GM19372 (cell line): ENCODE measurements at regions not wholly inside any gene's neighbourhood (a gene's known extent, or its start where the extent isn't known, plus 50 kb on each side); places are given as distances from the start of the nearest gene placed in this dataset.

ENCODE experiments used
- ATAC-seq: cut with Tn5 transposase; IDR thresholded peaks from one replicate; pipeline ENCODE4 v1.9.1; 2021; ENCODE audit warnings: mild to moderate bottlenecking, low read depth, moderate library complexity; ENCODE audit not compliant: unreplicated experiment

DNA sequence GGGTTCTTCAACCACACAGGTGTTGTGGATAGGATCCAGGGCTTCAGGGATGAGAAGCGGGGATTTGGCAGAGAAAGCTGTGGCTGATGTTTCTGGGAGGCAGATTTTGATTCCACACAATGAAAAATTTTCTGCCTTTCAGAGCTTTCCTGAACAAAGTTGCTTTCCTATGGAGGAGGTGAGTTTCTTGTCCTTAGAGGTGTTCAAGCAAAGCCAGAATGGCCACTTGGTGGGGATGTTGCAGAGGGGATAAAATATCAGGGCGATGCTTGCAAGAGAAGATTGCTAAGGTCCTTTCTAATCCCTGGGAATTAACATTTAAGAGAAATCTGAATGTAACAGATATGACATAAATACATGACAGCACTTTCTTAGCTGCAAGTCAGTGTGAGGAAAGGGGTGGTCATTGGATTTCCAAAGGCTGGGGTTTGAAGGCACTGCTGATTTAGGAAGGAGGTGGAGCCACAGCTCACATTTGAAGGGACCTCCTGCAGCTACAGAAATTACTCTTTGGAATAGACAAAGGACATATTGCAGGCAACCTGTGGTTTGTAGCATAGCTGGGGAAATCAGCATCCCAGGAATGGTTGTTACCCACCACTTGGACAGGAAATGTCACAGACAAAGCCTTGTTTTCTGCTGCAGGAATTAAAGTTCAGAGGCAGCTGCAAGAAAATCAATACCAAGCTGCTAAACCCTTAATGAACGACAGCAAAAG is 271.1 kb upstream of the CHD6 start:
- no peak for ATAC-seq

DNA sequence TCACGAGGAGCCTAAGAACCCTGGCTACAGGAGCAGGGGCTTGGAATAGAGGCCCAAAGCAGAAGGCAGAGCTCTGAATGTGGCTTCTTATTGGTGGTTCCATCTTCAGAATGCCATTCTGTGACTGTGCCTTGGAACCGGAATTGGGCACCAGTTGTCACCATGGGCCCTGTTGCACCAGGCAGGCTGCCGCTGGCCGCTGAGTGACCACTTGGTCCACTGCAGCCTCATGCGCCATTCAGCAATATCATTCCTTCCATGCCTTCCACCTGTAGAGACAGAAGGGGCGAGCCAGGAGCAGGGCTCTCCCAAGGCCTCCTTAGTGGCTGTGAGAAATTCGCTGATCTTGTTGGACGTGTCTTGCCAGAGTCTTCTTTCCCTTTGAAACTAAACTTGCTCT is 270.3 kb upstream of the CHD6 start:
- ATAC-seq: no peak

DNA sequence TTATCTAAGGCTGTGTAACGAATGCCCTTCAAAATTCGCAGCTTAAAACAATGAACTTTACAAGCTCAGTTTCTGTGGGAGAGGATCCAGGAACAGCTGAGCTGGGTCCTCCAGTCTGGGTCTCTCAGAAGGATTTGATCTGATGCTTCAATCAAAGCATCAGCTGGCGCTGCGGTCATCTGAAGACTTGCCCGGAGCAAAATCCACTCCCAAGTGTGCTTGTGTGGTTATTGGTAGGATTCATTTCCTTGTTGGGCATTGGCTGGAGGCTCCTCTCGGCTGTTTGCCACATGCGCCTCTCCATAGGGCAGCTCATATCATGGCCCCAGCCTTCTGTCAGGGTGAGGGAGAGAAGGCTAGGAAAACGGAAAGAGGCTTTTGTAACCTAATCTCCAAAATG is 269.3 kb upstream of the CHD6 start:
- no peak for ATAC-seq

DNA sequence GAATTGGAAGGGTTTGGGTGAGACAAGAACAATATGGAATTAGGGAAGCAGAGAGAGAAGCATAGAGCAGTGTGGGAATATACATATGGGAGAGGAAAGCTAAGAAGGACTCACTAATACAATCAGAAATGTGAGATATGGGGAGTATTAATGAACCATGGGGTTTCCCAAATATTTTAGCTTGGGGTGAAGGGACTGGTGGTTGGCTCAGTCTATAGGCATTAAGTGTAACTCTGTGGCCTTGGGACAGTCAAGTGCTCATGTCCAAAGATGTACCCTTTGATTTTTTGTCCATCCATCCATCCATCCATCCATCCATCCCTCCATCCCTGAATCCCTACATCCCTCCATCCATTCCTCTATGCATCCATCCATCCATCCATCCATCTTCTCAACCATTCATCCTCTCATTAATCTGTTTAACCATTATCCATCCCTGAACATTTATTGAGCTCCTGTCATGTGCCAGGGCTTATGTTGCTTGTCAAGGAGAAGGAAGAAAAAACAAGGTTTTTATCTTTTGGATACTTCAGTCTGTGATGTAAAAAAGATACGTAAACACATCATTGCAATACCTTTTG is 263.4 kb upstream of the CHD6 start:
- ATAC-seq: no peak

DNA sequence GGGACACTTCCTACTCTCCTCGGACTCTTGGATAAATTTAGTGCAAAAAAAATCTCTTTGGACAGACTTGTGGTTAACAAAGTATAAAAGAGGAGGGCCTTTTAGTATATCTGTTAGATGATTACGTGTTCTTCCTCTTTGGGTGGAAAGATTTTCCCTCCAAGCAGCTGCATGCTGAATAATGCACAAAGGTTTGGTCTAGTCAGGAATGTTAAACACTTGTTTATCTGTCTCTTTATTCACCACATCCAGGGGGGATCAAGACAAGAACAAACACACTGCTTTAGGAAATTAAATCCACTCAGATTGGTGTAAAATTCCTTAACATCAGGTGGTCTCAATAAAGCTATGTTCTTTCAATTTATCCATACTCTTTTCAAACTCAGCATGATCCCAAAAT is 260.9 kb upstream of the CHD6 start:
- no peak for ATAC-seq

DNA sequence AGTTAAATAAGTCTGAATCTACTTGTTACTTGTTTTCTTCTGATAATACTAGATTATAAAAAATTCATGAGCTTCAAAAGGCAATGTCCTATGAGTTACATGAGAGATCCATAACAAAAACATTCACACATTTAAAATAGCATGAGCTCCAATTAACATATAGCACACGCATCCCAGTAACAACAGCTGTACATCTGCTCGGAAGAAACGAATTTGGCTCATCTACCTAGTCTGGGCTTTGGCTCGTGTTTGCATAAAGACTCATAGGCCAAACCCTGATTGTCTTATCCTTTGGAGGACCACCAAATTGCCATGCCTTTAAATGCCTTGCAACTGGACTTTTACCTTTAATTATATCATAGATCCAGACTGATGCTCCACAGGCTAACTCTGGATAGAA is 259.7 kb upstream of the CHD6 start:
- no peak for ATAC-seq

DNA sequence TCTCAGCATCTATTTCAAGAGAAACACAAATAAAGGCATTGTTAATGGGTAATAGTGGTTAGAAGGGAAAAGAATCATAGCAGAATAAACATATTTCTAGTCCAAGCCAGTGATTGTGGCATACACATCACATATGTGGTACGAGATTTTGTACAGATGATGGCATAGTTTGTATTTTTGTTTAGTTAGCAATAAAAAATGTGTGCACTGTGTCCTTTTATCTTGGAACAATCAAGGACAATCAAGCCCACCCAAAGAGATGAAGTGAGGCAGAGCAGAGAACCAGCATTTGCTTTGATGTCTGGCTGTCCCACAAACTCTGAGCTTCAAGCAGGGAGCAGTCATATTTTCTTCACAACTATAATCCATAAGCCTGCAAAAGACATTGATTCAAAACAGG is 256.5 kb upstream of the CHD6 start:
- ATAC-seq: no peak

DNA sequence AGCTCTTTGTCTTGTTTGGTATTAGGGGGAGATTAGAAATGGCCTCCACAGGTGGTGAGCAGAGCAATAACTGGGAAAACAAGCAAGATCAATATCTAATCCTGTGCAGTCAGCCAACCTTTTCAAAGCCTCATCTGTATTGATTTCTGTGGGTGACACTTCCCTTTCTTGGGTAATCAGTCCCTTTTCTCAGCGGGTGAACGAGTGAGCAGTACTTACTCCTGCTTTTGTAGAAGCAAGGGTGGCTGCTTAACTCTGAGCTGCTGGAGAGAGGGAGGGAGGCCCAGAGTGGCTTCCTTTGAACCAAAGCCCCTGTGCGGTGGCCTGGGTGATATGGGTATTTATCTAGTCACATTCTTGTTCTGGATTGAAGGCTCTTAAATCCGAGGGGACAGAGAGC is 254.8 kb upstream of the CHD6 start:
- no peak for ATAC-seq

DNA sequence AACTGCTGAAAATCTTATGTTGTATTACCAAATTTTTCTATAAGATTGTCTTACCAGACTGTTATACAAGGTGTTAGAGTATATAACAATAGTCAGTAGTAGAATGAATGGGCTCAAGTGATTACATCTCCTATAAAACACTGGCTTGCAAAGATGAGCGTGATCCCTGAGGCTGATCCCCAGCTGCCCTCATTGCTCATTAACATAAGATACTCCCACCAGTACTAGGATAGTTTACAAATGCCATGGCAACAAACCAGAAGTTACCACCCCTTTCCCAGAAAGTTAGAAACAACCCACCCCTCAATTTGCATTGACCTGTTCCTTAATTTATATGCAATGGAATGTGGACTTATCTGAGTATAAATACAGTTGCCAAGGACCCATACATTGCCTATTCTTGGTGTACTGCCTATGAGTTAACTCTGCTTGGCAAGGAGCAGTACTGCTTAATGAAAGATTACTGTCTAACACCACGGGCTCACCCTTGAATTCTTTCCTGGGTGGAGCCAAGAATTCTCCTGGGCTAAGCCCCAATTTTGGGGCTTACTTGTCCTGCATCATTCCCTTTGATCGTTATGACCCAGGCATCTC is 252.8 kb upstream of the CHD6 start:
- no peak for ATAC-seq

DNA sequence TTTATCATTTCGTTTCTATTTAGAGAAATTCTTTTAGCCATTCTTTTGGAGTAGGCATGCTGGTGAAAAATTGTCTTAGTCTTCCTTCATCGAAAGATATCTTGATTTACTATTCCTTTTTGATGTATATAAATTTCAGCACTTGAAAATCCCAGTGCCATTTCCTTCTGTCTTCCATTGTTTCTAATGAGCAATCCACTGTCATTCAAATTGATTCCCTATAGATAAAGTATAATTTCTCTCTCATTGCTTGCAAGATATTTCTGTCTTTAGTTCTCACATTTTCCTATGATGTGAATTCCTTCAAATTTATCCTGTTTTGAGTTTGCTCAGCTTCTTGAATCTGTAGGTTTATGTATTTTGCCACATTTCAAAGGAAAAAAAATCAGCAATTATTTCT is 251.1 kb upstream of the CHD6 start:
- ATAC-seq: no peak

DNA sequence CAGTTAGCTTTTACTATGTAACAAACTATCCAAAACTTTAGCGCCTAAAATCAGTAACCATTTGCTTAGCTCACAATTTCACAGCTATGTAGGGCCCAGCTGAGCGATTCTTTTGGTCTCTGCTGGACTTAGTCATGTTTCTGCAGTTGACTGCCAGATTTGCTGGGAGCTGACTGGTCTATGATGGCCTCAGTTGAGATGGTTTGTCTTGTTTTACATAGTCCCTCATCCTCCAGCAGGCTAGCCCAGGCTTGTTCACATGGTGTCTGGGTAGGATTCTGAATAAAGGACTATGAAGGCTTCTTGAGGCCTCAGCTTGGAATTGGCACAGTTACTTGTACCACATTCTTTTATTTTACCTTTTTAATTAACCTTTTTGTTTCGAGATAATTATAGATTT is 247.8 kb upstream of the CHD6 start:
- no peak for ATAC-seq

DNA sequence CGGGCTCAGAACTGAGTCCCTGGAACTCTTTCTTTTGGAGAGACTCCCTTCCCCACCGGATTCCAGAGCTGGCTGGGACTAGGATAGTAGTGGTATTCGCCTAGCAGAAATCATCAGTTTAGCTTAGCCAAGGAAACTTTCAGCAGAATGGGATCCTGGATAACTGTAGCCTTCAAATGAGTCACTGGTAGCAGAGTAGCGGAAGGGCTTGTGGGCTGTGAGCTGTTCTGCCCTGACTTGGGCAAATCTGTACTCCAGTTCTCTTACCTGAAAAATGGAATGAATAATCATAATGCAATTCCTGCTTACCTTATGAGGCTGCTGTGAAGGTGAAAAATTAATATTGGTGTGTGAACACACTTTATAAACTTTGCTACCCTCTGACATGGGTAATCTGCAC is 244.3 kb upstream of the CHD6 start:
- ATAC-seq: no peak

DNA sequence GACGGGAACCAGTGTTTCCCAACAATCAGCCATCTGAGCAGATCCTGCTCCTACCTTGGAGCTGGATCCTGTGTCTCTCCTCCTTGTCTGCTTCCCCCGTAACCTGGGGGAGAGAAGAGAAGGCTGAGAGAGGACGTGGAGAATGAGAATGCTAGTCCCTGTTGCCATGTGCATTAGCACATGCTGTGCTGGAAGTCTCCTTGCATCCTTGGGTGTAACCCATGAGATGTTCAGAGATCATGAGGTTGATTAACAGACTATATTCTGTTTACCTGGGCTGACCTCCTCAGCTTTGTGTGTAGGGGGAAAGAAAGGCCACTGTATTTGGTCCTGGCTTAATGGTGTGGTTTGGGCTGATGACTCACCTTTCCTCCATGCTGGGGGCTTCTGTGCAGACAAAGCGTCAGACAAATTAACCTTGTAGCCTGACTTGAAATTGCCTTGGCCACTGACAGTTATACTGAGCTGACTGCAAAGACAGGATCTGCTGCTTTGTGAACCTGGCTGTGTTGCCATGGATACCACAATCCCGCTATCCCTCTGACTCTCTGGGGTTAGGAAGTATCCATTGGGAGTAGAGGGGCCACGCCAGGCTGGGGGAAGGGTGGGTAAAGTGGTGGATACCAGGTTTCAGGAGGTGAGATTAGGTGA is 243.7 kb upstream of the CHD6 start:
- ATAC-seq: no peak

DNA sequence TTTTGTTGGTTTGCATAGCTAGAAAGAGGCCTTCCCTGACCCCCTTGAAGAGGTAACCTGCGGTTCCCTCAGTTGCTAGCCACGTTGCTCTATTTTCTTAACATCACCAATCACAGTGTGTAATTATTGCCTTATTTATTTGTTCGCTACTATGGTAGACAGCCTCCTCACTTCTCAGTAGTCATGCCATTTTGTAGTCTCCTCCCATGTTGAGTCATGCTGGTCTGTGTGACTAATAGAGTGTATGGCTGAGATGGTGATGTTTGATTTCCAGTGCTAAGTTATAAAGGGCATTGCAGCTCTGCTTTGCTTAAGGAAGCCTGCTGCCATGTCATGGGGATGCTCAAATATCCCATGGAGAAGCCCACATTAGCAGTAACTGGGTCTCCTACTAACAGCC is 236.6 kb upstream of the CHD6 start:
- ATAC-seq: no peak

DNA sequence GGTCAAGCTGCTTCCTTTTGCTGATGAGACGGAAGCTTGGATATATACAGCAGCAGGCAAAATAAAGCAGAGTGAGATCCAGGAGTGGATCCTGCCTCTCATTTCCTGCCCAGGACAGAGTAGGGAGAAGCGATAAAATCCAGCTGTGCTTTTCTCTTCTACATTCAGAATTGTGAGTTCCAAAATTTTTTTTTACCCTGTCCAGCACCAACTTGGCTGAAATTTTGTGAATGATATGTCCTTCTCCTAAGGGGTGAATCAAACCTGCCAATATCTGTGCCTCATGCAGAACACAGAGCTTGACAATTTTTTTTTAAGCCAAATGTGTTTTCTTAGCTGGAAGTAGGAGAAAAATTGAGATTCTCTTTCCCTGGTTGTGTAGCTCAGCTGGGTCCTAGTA is 235.6 kb upstream of the CHD6 start:
- no peak for ATAC-seq

DNA sequence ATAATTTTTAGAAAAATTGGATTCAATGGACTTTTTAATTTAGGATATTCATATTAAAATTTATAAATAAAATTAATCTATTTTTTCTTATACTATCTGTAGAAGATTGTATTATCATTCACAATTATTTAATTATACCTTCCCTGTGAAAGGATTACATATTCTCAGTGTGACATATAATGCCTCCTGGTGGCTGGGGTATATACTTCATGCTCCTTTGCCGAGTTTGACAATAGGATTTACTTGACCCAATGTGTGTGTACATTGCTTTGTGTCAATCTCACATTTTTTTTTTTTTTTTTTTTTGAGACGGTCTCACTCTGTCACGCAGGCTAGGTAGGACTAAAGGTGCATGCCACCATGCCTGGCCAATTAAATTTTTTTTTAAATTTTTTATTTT is 230.0 kb upstream of the CHD6 start:
- ATAC-seq: no peak

DNA sequence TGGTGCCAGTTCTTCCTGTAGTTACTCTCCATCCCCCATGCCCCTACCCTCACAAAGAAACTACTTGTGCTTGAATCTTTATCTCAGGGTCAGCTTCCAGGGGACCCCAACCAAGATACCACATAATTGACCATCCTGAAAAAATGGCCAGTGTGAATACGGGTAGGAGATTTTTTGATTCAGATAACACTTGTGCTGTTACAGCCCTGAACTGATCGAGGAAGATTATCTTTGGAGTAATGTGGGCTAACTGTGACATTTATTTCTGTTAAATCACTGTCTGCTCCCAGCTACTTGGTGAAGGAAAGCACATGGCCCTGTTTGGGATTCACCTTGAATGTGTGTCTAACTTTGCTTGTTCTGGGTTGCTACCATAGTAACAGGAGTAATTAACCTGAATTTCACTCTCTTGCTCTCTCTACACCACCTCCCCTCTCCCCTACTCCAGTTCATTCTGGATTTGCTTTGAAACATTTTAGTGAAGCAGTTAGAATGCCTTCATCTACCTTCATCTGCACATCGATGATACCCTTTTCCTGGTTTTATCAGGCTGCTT is 219.6 kb upstream of the CHD6 start:
- ATAC-seq: no peak

DNA sequence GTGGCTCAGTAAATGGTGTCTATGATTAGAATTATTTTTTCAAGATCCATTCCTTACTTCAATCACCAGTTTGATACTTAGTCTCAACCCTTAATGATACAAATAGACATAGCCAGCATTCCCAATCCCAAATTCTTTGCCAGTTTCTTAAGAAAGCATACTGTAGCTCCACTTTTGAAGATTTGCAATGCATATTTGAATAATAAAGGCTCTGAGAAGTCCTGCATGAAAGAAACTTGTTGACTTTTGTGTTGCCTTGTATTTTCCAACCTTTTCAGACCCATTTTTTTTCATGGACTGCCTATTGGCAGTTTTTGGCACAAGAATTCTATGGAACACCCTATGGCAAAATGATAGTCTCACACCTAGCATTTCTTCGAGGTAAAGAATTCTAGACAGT is 215.6 kb upstream of the CHD6 start:
- no peak for ATAC-seq

DNA sequence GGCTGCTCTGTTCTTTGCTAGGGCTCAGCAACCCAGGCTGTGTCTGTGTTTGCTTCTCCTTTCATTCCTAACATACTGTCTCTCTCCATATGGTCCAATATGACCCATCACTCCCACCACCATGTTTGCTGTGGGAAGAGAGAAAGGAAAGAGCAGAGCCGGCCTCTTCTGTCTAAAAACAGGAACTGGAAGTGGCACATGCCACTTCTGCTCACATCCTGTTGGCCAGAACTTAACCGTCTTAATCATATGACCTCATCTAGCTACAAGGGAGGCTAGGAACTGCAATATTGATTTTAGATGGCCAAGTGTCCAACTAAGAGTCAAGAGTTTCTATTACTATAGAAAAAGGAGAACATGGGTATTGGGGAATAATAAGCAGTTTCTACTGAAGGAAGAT is 212.5 kb upstream of the CHD6 start:
- no peak for ATAC-seq

DNA sequence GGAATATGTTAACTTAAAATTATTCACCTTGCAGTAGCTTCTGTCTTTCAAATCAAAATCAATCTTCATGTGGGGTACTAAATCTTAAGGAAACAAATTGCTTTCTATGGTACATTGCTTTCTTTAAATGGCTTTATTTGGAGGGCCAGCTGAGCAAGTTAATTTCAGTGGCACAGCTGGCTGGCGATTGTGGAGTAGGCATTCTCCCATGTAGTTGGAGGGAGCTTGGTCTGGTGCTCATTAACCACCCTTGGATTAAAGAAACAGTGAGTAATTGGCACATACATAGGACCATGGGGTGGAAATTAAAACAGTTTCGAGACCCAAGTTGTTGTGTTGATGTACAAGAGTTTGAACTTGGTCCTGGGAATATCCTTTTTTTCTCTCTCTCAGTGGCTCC is 201.3 kb upstream of the CHD6 start:
- ATAC-seq: no peak

DNA sequence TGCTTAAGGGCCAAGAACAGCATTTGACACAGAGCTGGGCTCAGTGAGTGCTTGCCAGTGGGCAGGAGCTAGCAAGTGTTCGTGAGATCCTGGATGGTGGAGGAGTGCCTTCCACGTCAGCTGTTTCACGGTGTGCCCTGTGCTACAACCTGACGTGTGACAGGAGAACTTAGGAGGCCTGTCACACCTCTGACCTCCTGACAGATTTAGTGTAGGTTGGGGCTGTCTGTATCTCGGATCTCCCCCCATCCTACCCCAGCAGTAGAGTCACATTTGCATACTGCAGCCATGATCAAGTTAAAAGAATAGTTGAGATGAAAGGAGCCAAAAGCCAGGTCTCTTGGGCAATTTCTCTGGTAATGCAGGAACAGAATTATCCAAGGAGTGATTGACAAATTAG is 200.8 kb upstream of the CHD6 start:
- ATAC-seq: no peak

DNA sequence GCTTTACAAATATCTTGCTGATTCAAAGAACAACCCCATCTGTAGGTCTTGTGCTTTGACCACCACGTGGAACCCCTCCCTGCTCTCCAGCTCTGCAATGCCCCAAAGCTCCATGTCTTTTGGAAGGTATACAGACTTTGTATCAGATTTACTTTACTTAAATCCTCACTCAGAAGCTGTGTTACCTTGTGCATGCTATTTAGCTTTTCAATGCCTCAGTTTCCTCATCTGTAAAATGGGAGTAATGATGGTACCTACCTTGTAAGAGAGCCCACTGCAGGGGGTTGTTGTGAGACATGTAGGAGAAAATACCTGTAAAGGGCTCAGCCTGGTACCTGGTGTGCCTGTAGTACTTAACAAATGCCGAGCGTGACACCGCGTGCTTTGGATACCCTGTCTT is 200.2 kb upstream of the CHD6 start:
- ATAC-seq: no peak
